Stimulated activated effector memory CD8-positive, alpha-beta T cell treated with anti-CD3 and anti-CD28 coated beads, Interleukin-12 subunit alpha, Interleukin-12 subunit beta, amount 100 ng/mL, for 72 hours (primary cell): ENCODE measurements at regions not wholly inside any gene's neighbourhood (a gene's known extent, or its start where the extent isn't known, plus 50 kb on each side); places are given as distances from the start of the nearest gene placed in this dataset.

ENCODE experiments used
- ATAC-seq: fragments of 150-1000 bp; cut with Tn5 transposase; 2 replicates; pipeline ENCODE4 v1.10.0; 2021
- DNase-seq, 2 donors: peaks; one replicate each; pipeline ENCODE4 v3.0.0; 2021 to 2022; ENCODE audit warnings: low spot score in 2 of 2
- H3K27ac Mint-ChIP-seq: one replicate; pipeline ENCODE4 v1.8.0; 2022; ENCODE audit warnings: mild to moderate bottlenecking, mixed read lengths
- H3K36me3 Mint-ChIP-seq: one replicate; pipeline ENCODE4 v1.8.0; 2022; ENCODE audit warnings: mild to moderate bottlenecking, mixed read lengths
- H3K4me1 Mint-ChIP-seq: one replicate; pipeline ENCODE4 v1.8.0; 2022; ENCODE audit warnings: mixed read lengths
- H3K4me3 Mint-ChIP-seq: one replicate; pipeline ENCODE4 v1.8.0; 2022; ENCODE audit warnings: mild to moderate bottlenecking, mixed read lengths
- H3K9me3 Mint-ChIP-seq: one replicate; pipeline ENCODE4 v1.8.0; 2022; ENCODE audit warnings: mixed read lengths

- ATAC-seq (no peak), DNase-seq (no peak)
- no peaks in the 10 kb centered on the region for H3K36me3 Mint-ChIP-seq
- H3K4me3 Mint-ChIP-seq, result no peak overlapping the region
- H3K4me1 Mint-ChIP-seq, result no peaks in the 10 kb centered on the region
- H3K27ac Mint-ChIP-seq, result no peak overlapping the region
- no peaks in the 10 kb centered on the region for H3K9me3 Mint-ChIP-seq
Measured at GRCh38 chr11:13114566-13115379, 105.7 kb downstream of the RASSF10 start.

DNA sequence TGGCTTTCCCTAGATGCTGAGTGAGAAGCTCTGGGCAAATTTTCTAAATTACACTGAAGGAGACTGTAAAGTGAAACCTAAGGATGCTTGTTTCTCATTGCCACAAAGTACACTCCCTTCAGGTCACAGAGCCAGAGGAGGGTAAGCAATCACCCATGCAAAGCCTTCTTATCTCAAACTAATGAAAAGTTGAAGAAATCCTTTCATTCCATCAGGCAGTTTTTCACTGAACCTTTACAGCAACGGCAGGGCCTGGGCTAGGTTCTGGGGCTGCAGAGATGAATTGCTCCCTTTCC, 106.2 kb downstream of the RASSF10 start:
- H3K4me3 Mint-ChIP-seq, result no peak overlapping the region
- no peaks in the 10 kb centered on the region for H3K36me3 Mint-ChIP-seq
- H3K9me3 Mint-ChIP-seq, result no peaks in the 10 kb centered on the region
- H3K27ac Mint-ChIP-seq, result no peak overlapping the region
- H3K4me1 Mint-ChIP-seq, result no peaks in the 10 kb centered on the region
- DNase-seq (no peak), ATAC-seq (no peak)

DNA sequence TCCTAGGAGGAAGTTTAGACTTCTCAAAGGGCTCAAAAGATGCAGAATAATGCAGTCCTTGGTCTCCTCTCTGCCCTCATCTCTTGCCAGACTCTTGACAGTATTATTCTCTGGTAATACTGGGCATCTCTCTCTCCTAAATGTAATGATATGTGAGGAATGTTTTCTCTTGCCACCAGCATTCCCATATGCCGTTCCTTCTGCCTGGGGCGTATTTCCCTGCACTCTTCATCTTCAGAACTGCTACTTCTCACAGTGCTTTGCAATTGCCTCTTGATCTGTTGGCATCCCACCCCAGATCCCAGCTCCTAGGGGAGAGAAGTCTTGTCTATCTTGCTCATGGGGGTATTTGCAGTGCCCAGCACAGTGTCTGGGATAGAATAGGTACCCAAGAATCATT, 107.4 kb downstream of the RASSF10 start:
- H3K4me3 Mint-ChIP-seq, result no peak overlapping the region
- DNase-seq (no peak), ATAC-seq (no peak)
- no peaks in the 10 kb centered on the region for H3K36me3 Mint-ChIP-seq
- no peaks in the 10 kb centered on the region for H3K4me1 Mint-ChIP-seq
- H3K9me3 Mint-ChIP-seq, result no peaks in the 10 kb centered on the region
- H3K27ac Mint-ChIP-seq, result no peak overlapping the region

DNA sequence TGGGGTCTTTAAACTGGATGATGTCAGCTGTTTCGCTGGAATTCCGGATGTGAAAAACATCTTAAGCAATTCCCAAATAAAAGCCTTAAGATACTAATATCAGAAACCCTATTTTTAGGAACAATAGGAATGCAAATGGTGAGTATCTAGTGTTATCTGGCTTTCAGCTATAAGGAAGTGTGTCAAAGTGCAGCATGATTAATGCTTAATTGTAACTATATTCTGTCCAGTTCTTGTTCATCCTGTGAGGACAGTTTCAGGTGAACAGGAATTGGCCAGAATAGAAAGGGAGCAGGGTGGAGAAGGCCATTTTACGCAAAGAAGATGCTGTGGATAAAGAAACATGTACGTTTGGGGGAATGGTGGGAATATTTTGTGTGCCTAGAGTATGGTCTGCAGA, 108.2 kb downstream of the RASSF10 start:
- ATAC-seq (no peak), DNase-seq (no peak)
- Mint-ChIP-seq H3K9me3 (no peaks in the 10 kb centered on the region), H3K4me3 (no peak overlapping the region), H3K36me3 (no peaks in the 10 kb centered on the region), H3K4me1 (no peaks in the 10 kb centered on the region), H3K27ac (no peak overlapping the region)

GRCh38 chr11:13118194-13118593, 109.1 kb downstream of the RASSF10 start:
- Mint-ChIP-seq H3K4me1 (no peaks in the 10 kb centered on the region), H3K9me3 (no peaks in the 10 kb centered on the region), H3K27ac (no peak overlapping the region), H3K4me3 (no peak overlapping the region), H3K36me3 (no peaks in the 10 kb centered on the region)
- DNase-seq (no peak), ATAC-seq (peak; percentile 27)

GRCh38 chr11:13118650-13119049, 109.5 kb downstream of the RASSF10 start:
- Mint-ChIP-seq H3K4me1 (no peaks in the 10 kb centered on the region), H3K9me3 (no peaks in the 10 kb centered on the region)
- no peak for ATAC-seq

GRCh38 chr11:13119361-13119760, 110.2 kb downstream of the RASSF10 start:
- Mint-ChIP-seq H3K4me1 (no peaks in the 10 kb centered on the region), H3K27ac (no peak overlapping the region), H3K36me3 (no peaks in the 10 kb centered on the region), H3K9me3 (no peaks in the 10 kb centered on the region), H3K4me3 (no peak overlapping the region)
- no peak for DNase-seq
- ATAC-seq, result no peak

More at GRCh38 chr11:13118650-13119049, 109.5 kb downstream of the RASSF10 start:
- Mint-ChIP-seq H3K27ac (no peak overlapping the region), H3K36me3 (no peaks in the 10 kb centered on the region), H3K4me3 (no peak overlapping the region)
- DNase-seq, result no peak

DNA sequence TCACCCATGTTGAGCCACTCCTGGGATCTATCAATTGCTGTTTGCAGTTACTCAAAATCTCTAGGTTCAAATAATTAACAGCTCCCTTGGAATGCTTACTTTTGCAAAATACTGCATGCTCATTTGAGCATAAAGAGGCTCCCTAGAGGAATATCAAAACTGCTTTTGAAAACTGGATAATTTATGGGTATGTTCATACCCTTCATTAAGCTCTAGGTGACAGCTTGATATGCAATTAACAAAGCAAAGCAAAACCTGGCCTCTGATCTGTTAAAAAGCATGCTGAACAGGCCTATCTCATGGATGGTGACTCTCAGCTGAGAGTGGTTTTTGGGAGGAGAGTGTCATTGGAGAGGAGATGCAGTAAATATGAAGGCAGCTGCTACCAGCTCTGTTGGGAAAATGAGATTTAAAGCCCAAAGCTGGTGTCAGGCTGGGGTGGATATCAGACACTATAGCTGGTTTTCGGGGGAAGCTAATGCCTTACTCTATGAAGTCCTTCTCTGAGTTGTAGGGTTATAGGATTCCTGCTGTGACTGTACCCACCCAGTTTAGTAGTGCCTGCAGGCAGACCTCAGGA, 110.9 kb downstream of the RASSF10 start:
- Mint-ChIP-seq H3K4me3 (no peak overlapping the region), H3K36me3 (no peaks in the 10 kb centered on the region), H3K4me1 (no peaks in the 10 kb centered on the region), H3K27ac (no peak overlapping the region), H3K9me3 (no peaks in the 10 kb centered on the region)
- ATAC-seq, result no peak
- DNase-seq, result no peak

DNA sequence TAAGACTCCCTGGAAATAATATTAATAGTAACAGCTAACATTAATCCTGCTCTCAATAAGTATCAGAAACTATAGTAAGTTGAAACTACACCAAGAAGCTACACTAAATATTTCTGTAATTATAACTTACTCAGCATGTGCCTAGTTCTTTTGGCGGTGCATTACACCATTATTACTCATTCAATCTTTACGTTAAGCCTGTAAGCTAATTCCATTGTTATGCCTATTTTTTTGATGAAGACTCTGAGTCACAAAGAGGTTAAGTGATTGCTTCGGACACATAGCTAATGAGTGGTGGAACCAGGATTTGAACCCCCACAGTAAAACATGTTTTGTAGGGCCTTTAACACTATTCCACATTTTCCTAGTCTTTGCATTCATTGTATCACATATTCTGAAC, 111.6 kb downstream of the RASSF10 start:
- DNase-seq (no peak), ATAC-seq (no peak)
- no peaks in the 10 kb centered on the region for H3K4me1 Mint-ChIP-seq
- no peaks in the 10 kb centered on the region for H3K9me3 Mint-ChIP-seq
- H3K36me3 Mint-ChIP-seq, result no peaks in the 10 kb centered on the region
- H3K27ac Mint-ChIP-seq, result no peak overlapping the region
- no peak overlapping the region for H3K4me3 Mint-ChIP-seq

- Mint-ChIP-seq H3K4me1 (no peaks in the 10 kb centered on the region), H3K9me3 (no peaks in the 10 kb centered on the region), H3K27ac (no peak overlapping the region), H3K36me3 (no peaks in the 10 kb centered on the region), H3K4me3 (no peak overlapping the region)
- DNase-seq, result no peak
- ATAC-seq, result no peak
Measured at GRCh38 chr11:13126430-13126829, 117.3 kb downstream of the RASSF10 start.

DNA sequence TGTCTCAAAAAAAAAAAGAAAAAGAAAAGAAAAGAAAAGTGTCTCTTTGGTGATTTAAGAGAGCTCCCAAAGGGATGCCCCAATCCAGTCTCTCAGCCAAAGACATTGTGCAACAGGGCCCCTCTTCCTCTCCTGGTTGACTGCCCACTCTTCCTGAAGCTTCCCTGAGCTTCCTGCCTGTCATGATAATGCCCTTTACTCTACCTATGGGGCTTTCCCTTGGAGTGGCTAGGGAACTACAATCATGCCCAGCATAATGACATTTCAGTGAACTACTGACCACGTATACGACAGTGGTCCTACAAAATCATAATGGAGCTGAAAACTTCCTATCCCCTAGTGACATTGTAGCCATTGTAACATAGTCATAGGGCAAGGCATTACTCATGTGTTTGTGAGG, 118.0 kb downstream of the RASSF10 start:
- H3K4me1 Mint-ChIP-seq, result no peaks in the 10 kb centered on the region
- DNase-seq (no peak), ATAC-seq (no peak)
- H3K27ac Mint-ChIP-seq, result no peak overlapping the region
- no peak overlapping the region for H3K4me3 Mint-ChIP-seq
- H3K9me3 Mint-ChIP-seq, result no peaks in the 10 kb centered on the region
- no peaks in the 10 kb centered on the region for H3K36me3 Mint-ChIP-seq

DNA sequence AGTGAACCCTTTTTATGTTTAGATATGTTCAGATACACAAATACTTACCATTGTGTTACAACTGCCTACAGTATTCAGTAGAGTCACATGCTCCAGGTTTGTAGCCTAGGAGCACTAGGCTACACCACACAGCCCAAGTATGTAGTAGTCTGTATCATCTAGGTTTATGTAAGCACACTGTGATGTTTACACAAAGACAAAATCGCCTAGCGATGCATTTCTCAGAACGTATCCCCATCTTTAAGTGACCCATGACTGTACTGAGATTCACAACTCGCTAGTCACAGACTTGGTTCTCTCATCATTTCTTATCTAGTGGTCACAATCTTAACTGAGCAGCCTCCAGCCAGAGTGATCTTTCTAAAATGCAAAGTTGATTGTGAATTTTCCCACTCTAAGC, 119.2 kb downstream of the RASSF10 start:
- Mint-ChIP-seq H3K36me3 (no peaks in the 10 kb centered on the region), H3K4me3 (no peak overlapping the region), H3K27ac (no peak overlapping the region), H3K4me1 (no peaks in the 10 kb centered on the region), H3K9me3 (no peaks in the 10 kb centered on the region)
- ATAC-seq (no peak), DNase-seq (no peak)

GRCh38 chr11:13134066-13134465, 125.0 kb downstream of the RASSF10 start:
- ATAC-seq, result no peak

GRCh38 chr11:13134886-13135285, 125.8 kb downstream of the RASSF10 start:
- no peak overlapping the region for H3K27ac Mint-ChIP-seq
- DNase-seq (no peak), ATAC-seq (no peak)
- H3K9me3 Mint-ChIP-seq, result no peaks in the 10 kb centered on the region
- no peaks in the 10 kb centered on the region for H3K4me1 Mint-ChIP-seq
- H3K36me3 Mint-ChIP-seq, result no peaks in the 10 kb centered on the region
- H3K4me3 Mint-ChIP-seq, result no peak overlapping the region

More at GRCh38 chr11:13134066-13134465, 125.0 kb downstream of the RASSF10 start:
- Mint-ChIP-seq H3K27ac (no peak overlapping the region), H3K4me3 (no peak overlapping the region), H3K9me3 (no peaks in the 10 kb centered on the region), H3K36me3 (no peaks in the 10 kb centered on the region), H3K4me1 (no peaks in the 10 kb centered on the region)
- no peak for DNase-seq

- no peak overlapping the region for H3K4me3 Mint-ChIP-seq
- no peak overlapping the region for H3K27ac Mint-ChIP-seq
- no peak for DNase-seq
- no peaks in the 10 kb centered on the region for H3K9me3 Mint-ChIP-seq
- H3K36me3 Mint-ChIP-seq, result no peaks in the 10 kb centered on the region
- no peak for ATAC-seq
- no peaks in the 10 kb centered on the region for H3K4me1 Mint-ChIP-seq
Measured at GRCh38 chr11:13135385-13136271, 126.5 kb downstream of the RASSF10 start.

- no peak for DNase-seq
- Mint-ChIP-seq H3K36me3 (no peaks in the 10 kb centered on the region), H3K4me3 (no peak overlapping the region)
Measured at GRCh38 chr11:13136272-13136596, 127.1 kb downstream of the RASSF10 start.

More at GRCh38 chr11:13136272-13136596, 127.1 kb downstream of the RASSF10 start:
- H3K27ac Mint-ChIP-seq, result no peak overlapping the region
- ATAC-seq, result no peak
- no peaks in the 10 kb centered on the region for H3K9me3 Mint-ChIP-seq
- H3K4me1 Mint-ChIP-seq, result no peaks in the 10 kb centered on the region
